ENCODE measurements at regions not wholly inside any gene's neighbourhood (a gene's known extent, or its start where the extent isn't known, plus 50 kb on each side); places are given as distances from the start of the nearest gene placed in this dataset.

DNA sequence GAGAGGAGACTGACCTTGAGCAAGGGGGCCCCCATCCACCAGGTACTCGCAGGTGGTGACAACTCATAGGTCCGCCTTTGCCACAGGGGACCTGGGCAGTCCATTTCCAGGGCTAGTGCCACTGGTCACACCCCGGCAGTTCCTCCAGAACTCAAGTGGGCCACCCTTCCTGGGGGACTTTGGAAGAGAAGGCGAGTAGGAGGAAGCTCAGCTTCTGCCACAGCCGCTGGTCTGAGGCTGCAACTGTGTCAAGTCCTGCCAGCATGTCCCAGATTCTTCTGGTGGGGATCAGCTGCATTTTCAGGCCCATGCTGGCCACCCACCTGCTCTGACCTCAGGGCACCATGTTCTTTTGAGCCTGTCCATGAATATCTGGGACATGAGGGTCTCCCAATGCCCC, 423.9 kb upstream of the MYT1L start:
- TF ChIP-seq, protein P1, sequence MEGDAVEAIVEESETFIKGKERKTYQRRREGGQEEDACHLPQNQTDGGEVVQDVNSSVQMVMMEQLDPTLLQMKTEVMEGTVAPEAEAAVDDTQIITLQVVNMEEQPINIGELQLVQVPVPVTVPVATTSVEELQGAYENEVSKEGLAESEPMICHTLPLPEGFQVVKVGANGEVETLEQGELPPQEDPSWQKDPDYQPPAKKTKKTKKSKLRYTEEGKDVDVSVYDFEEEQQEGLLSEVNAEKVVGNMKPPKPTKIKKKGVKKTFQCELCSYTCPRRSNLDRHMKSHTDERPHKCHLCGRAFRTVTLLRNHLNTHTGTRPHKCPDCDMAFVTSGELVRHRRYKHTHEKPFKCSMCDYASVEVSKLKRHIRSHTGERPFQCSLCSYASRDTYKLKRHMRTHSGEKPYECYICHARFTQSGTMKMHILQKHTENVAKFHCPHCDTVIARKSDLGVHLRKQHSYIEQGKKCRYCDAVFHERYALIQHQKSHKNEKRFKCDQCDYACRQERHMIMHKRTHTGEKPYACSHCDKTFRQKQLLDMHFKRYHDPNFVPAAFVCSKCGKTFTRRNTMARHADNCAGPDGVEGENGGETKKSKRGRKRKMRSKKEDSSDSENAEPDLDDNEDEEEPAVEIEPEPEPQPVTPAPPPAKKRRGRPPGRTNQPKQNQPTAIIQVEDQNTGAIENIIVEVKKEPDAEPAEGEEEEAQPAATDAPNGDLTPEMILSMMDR (IDR thresholded peaks at IDR 0.05): no peak
- no peak for TF ChIP-seq POLR2A (IDR thresholded peaks at IDR 0.05)
